HepG2 (cell line): ENCODE measurements at regions not wholly inside any gene's neighbourhood (a gene's known extent, or its start where the extent isn't known, plus 50 kb on each side); places are given as distances from the start of the nearest gene placed in this dataset.

Experiments
- ATAC-seq: fragments of 200-7000 bp; cut with Tn5 transposase; 3 replicates; pipeline ENCODE4 v1.9.1; 2020; ENCODE audit warnings: mild to moderate bottlenecking, moderate library complexity
- BruUV-seq: library from RNA; stranded (reverse); fragments of 400-500 nt; replicated peaks from 2 replicates; lab custom pipeline; 2021; lab: Mats Ljungman, UMichigan
- CTCF ChIA-PET: fragments of 300-600 bp; formaldehyde crosslinking; extraction: SDS; loops from one replicate; lab custom pipeline; 2021; ENCODE audit warnings: low total read pairs, inconsistent platforms, low intra/inter-chr PET ratio; lab: Yijun Ruan, JAX
- POLR2A ChIA-PET: fragments of 350-600 bp; sonication (Branson Sonifier 250); formaldehyde crosslinking; loops from one replicate; lab custom pipeline; 2020; ENCODE audit warnings: antibody characterized with exemption, inconsistent platforms; lab: Yijun Ruan, JAX
- DNase-seq: peaks from one replicate; pipeline ENCODE4 v3.0.0-alpha.2; 2015; ENCODE audit warnings: low spot score
- FAIRE-seq: peaks from 3 replicates; lab custom pipeline; 2011; peaks lifted over from hg19 to GRCh38; lab: Jason Lieb, UNC
- H2AFZ ChIP-seq: one replicate; pipeline ENCODE4 v1.6.1; 2011; ENCODE audit warnings: low read length, inconsistent platforms
- H3K27ac ChIP-seq: fragments of 300-600 bp; 3 replicates; pipeline ENCODE4 v1.8.0; 2011; ENCODE audit warnings: mixed run types, mild to moderate bottlenecking, mixed read lengths, low read length, inconsistent platforms; ENCODE audit not compliant: insufficient read depth; ENCODE audit errors: extremely low read length
- H3K27me3 ChIP-seq, 2 experiments: fragments of 200-600 bp in 1 of 2; 2 replicates in 1 of 2; 3 replicates in 1 of 2; pipeline versions ENCODE4 v1.6.0 to v1.8.0; 2011; ENCODE audit warnings: low read length in 2 of 2, mild to moderate bottlenecking in 2 of 2, moderate library complexity in 2 of 2, inconsistent platforms in 1 of 2; ENCODE audit not compliant: insufficient read depth in 2 of 2, control insufficient read depth in 1 of 2
- H3K36me3 ChIP-seq, 2 experiments: fragments of 200-600 bp in 1 of 2; replicated peaks in 1 of 2; 2 replicates in 1 of 2; 3 replicates in 1 of 2; pipeline versions ENCODE4 v1.5.1 to v1.8.0; 2011; ENCODE audit warnings: low read length in 2 of 2, inconsistent platforms in 1 of 2; ENCODE audit not compliant: insufficient read depth in 2 of 2, control insufficient read depth in 1 of 2
- H3K4me1 ChIP-seq: 2 replicates; pipeline ENCODE4 v1.5.1; 2012; ENCODE audit warnings: low read length, inconsistent platforms; ENCODE audit not compliant: insufficient read depth
- H3K4me2 ChIP-seq: 2 replicates; pipeline ENCODE4 v1.6.0; 2011; ENCODE audit warnings: low read depth, low read length, inconsistent platforms
- H3K4me3 ChIP-seq, 3 experiments: fragments of 200-600 bp in 1 of 3; sonication (generic), shearing (Covaris generic) in 1 of 3; replicated peaks in 1 of 3; 2 replicates each; pipeline ENCODE4 v1.5.1; 2011 to 2016; ENCODE audit warnings: low read length in 3 of 3, inconsistent platforms in 2 of 3, low read depth in 2 of 3, mild to moderate bottlenecking in 2 of 3, control low read depth in 1 of 3, mixed read lengths in 1 of 3; ENCODE audit not compliant: insufficient read depth in 1 of 3
- H3K79me2 ChIP-seq: one replicate; pipeline ENCODE4 v1.6.1; 2011; ENCODE audit warnings: low read length, inconsistent platforms; ENCODE audit not compliant: insufficient read depth
- H3K9ac ChIP-seq: 2 replicates; pipeline ENCODE4 v1.6.0; 2011; ENCODE audit warnings: mild to moderate bottlenecking, low read depth, low read length, inconsistent platforms; ENCODE audit not compliant: insufficient read depth
- H3K9me3 ChIP-seq: 2 replicates; pipeline ENCODE4 v1.5.1; 2012; ENCODE audit warnings: mild to moderate bottlenecking, low read length
- H4K20me1 ChIP-seq: 2 replicates; pipeline ENCODE4 v1.6.0; 2011; ENCODE audit warnings: inconsistent platforms, mild to moderate bottlenecking, low read length, moderate library complexity; ENCODE audit not compliant: insufficient read depth
- ADNP ChIP-seq: sonication (generic); formaldehyde crosslinking; IDR thresholded peaks from 2 replicates; pipeline ENCODE4 v1.4.0; 2020; ENCODE audit warnings: missing genetic modification reagents
- CBFB ChIP-seq: sonication (generic); formaldehyde crosslinking; IDR thresholded peaks from 2 replicates; pipeline ENCODE4 v1.4.0; 2020; ENCODE audit warnings: missing genetic modification reagents
- CSRNP2 ChIP-seq: sonication (generic); formaldehyde crosslinking; conservative IDR thresholded peaks from 2 replicates; pipeline ENCODE4 v1.8.0; 2022; ENCODE audit warnings: low read depth, missing genetic modification reagents
- FOXK1 ChIP-seq: sonication (generic); formaldehyde crosslinking; IDR thresholded peaks from 2 replicates; pipeline ENCODE4 v1.4.0; 2020; ENCODE audit warnings: low read depth, missing genetic modification reagents, borderline replicate concordance
- HCFC1 ChIP-seq: fragments of 150-350 bp; IDR thresholded peaks from 2 replicates; pipeline ENCODE4 v1.6.1; 2014; ENCODE audit warnings: low read depth, low read length
- JDP2 ChIP-seq: sonication (generic); formaldehyde crosslinking; IDR thresholded peaks from 2 replicates; pipeline ENCODE4 v1.8.1; 2022; ENCODE audit warnings: missing genetic modification reagents, borderline replicate concordance
- KLF12 ChIP-seq: sonication (generic); formaldehyde crosslinking; IDR thresholded peaks from 2 replicates; pipeline ENCODE4 v1.4.0; 2020; ENCODE audit warnings: missing genetic modification reagents, borderline replicate concordance
- MEF2D ChIP-seq: sonication (generic); formaldehyde crosslinking; IDR thresholded peaks from 2 replicates; pipeline ENCODE4 v1.5.1; 2020; ENCODE audit warnings: mild to moderate bottlenecking, missing genetic modification reagents
- NAIF1 ChIP-seq: sonication (generic); formaldehyde crosslinking; IDR thresholded peaks from 2 replicates; pipeline ENCODE4 v1.5.0; 2020; ENCODE audit warnings: mild to moderate bottlenecking, missing genetic modification reagents, borderline replicate concordance
- NFE2L1 ChIP-seq: sonication (generic); formaldehyde crosslinking; IDR thresholded peaks from 2 replicates; pipeline ENCODE4 v1.4.0; 2020; ENCODE audit warnings: missing genetic modification reagents, mild to moderate bottlenecking, borderline replicate concordance
- PLRG1 ChIP-seq: fragments of 450-650 bp; conservative IDR thresholded peaks from 2 replicates; pipeline ENCODE4 v1.6.1; 2016
- RBFOX2 ChIP-seq: fragments of 200-400 bp; formaldehyde crosslinking; IDR thresholded peaks from 2 replicates; pipeline ENCODE4 v1.6.1; 2017; ENCODE audit warnings: low read depth, mild to moderate bottlenecking, low read length
- SOX13 ChIP-seq, 3 experiments: fragments of 450-650 bp in 1 of 3; sonication (generic) in 1 of 3; formaldehyde crosslinking in 1 of 3; IDR thresholded peaks in 2 of 3; conservative IDR thresholded peaks in 1 of 3; 2 replicates each; pipeline versions ENCODE4 v1.5.0 to v1.6.1; 2016 to 2020; ENCODE audit warnings: antibody characterized with exemption in 1 of 3, mild to moderate bottlenecking in 1 of 3, missing compliant biosample characterization in 1 of 3, missing genetic modification reagents in 1 of 3, moderate library complexity in 1 of 3
- SOX6 ChIP-seq, 2 experiments: fragments of 450-650 bp in 1 of 2; sonication (generic) in 1 of 2; formaldehyde crosslinking in 1 of 2; IDR thresholded peaks; 2 replicates each; pipeline versions ENCODE4 v1.4.0 to v1.6.1; 2017 to 2020; ENCODE audit warnings: antibody characterized with exemption in 1 of 2, mild to moderate bottlenecking in 1 of 2, missing genetic modification reagents in 1 of 2
- SSRP1 ChIP-seq: IDR thresholded peaks from 2 replicates; pipeline ENCODE4 v1.6.1; 2016; ENCODE audit warnings: control low read depth
- ZNF20 ChIP-seq: sonication (generic); formaldehyde crosslinking; IDR thresholded peaks from 2 replicates; pipeline ENCODE4 v1.4.0; 2020; ENCODE audit warnings: mild to moderate bottlenecking, moderate library complexity, missing genetic modification reagents
- ZNF253 ChIP-seq: sonication (generic); formaldehyde crosslinking; IDR thresholded peaks from 2 replicates; pipeline ENCODE4 v1.8.0; 2022; ENCODE audit warnings: mild to moderate bottlenecking, missing genetic modification reagents, borderline replicate concordance
- ZNF781 ChIP-seq: sonication (generic); formaldehyde crosslinking; IDR thresholded peaks from 2 replicates; pipeline ENCODE4 v1.5.1; 2020; ENCODE audit warnings: borderline replicate concordance, mild to moderate bottlenecking, missing genetic modification reagents; ENCODE audit errors: not compliant biosample characterization
- ZSCAN12 ChIP-seq: sonication (generic); formaldehyde crosslinking; IDR thresholded peaks from 2 replicates; pipeline ENCODE4 v1.9.0; 2021; ENCODE audit warnings: mild to moderate bottlenecking, missing genetic modification reagents
- WGBS: methylation state at CpG from one replicate; pipeline ENCODE4 v1.1.6; 2017; ENCODE audit warnings: low lambda C conversion rate; 5-methylcytosine and 5-hydroxymethylcytosine counted together
- in situ Hi-C: cut with HindIII; loops from 2 replicates; pipeline ENCODE4 v1.10.0; 2017; ENCODE audit warnings: low pct_unique_long_range_greater_than_20kb; ENCODE audit not compliant: extremely low pct_ligation_motif_present
- intact Hi-C: fragments of 100-400 bp; cut with micrococcal nuclease; formaldehyde crosslinking; loops from one replicate; pipeline ENCODE4 v1.10.0; 2022; ENCODE audit not compliant: unreplicated experiment

DNA sequence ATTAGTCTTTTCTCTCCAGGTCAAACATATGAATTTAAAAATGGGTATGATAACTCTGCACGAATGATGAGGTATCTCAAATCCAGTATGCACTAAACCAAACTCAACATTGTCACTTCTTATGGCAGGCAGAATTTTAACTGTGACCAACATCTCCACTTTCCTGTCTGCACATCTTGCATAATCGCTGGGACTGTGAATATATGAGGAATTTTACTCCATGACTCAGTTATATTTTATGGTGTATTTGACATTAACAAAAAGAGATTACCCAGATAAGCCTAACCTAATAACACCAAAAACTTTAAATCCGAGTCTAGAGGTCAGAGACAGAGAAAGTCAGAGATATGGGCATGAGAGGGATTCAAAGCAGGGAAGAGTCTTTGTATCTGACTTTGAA lies 454.5 kb upstream of the SEMA3D start:
- intact Hi-C loops, result no loop called here
- FAIRE-seq, result no peak
- BruUV-seq, result no TSS peak
- no peak for TF ChIP-seq MEF2D (CRISPR knock-in tag)
- no peak for TF ChIP-seq HCFC1
- TF ChIP-seq ZNF781 (CRISPR knock-in tag), result no peak
- TF ChIP-seq KLF12, result no peak
- no peak for TF ChIP-seq NAIF1 (CRISPR knock-in tag)
- no peak for TF ChIP-seq ZSCAN12 (CRISPR knock-in tag)
- no peak for TF ChIP-seq PLRG1
- TF ChIP-seq RBFOX2, result no peak
- TF ChIP-seq ADNP (CRISPR knock-in tag), result no peak
- TF ChIP-seq FOXK1, result no peak
- no peak for TF ChIP-seq CBFB
- TF ChIP-seq SOX13 (IDR thresholded peaks at IDR 0.05), result no peak
- no peak for TF ChIP-seq SOX13 (CRISPR knock-in tag; conservative IDR thresholded peaks at IDR 0.05 in 1 of 2, IDR thresholded peaks at IDR 0.05 in 1 of 2)
- TF ChIP-seq NFE2L1, result no peak
- TF ChIP-seq CSRNP2 (CRISPR knock-in tag), result no peak
- no peak for TF ChIP-seq JDP2 (CRISPR knock-in tag)
- TF ChIP-seq SSRP1, result no peak
- TF ChIP-seq ZNF253 (CRISPR knock-in tag), result no peak
- TF ChIP-seq SOX6 (IDR thresholded peaks at IDR 0.05), result no peak
- no peak for TF ChIP-seq SOX6 (CRISPR knock-in tag; IDR thresholded peaks at IDR 0.05)
- TF ChIP-seq ZNF20 (CRISPR knock-in tag), result no peak

More for the DNA sequence above, 454.5 kb upstream of the SEMA3D start:
- no peaks in the 10 kb centered on the region for H3K79me2 ChIP-seq
- H3K36me3 ChIP-seq, result no peaks in the 10 kb centered on the region
- H3K4me3 ChIP-seq, result no peak overlapping the region
- H4K20me1 ChIP-seq, result no peaks in the 10 kb centered on the region
- no peak overlapping the region for H3K27ac ChIP-seq
- in situ Hi-C loops, result no loop called here
- no peaks in the 10 kb centered on the region for H3K4me1 ChIP-seq
- ChIA-PET CTCF (no interaction called here), POLR2A (no interaction called here)
- ATAC-seq (no peak), DNase-seq (no peak)
- WGBS, result 1% methylated on average over 3 of the region's 3 CpGs
- H3K9ac ChIP-seq, result no peak overlapping the region
- H3K4me2 ChIP-seq, result no peak overlapping the region
- H3K9me3 ChIP-seq, result no peaks in the 10 kb centered on the region
- H3K27me3 ChIP-seq, result no peaks in the 10 kb centered on the region
- H2AFZ ChIP-seq, result no peak overlapping the region
